H1 (cell line): ENCODE measurements at regions not wholly inside any gene's neighbourhood (a gene's known extent, or its start where the extent isn't known, plus 50 kb on each side); places are given as distances from the start of the nearest gene placed in this dataset.
A peak's percentile ranks its signal among the peaks of the same experiment; 100 is the strongest.

Experiments
- CTCF ChIA-PET: fragments of 300-600 bp; sonication (Branson Sonifier 250); formaldehyde crosslinking; loops from one replicate; lab custom pipeline; 2021; ENCODE audit not compliant: partially characterized antibody; lab: Charles Lee
- POLR2A ChIA-PET: fragments of 300-600 bp; sonication (Branson Sonifier 250); formaldehyde crosslinking; loops from one replicate; lab custom pipeline; 2021; ENCODE audit warnings: inconsistent platforms; ENCODE audit not compliant: partially characterized antibody; lab: Charles Lee
- DNase-seq, 2 experiments: peaks; one replicate each; pipeline versions ENCODE4 v3.0.0 to v3.0.0-alpha.2; 2010 to 2022; ENCODE audit warnings: low spot score in 2 of 2, low read depth in 1 of 2, mixed read lengths in 1 of 2
- FAIRE-seq: peaks from 2 replicates; lab custom pipeline; 2011; peaks lifted over from hg19 to GRCh38; lab: Jason Lieb, UNC
- H2AFZ ChIP-seq: 2 replicates; pipeline ENCODE4 v1.8.1; 2012; ENCODE audit warnings: low read length, inconsistent platforms
- H2AK5ac ChIP-seq: 2 replicates; pipeline ENCODE4 v1.6.1; 2013; ENCODE audit warnings: low read depth, low read length
- H2BK120ac ChIP-seq: replicated peaks from 2 replicates; pipeline ENCODE3; 2013; ENCODE audit warnings: low read depth, low read length, inconsistent platforms
- H2BK12ac ChIP-seq: 2 replicates; pipeline ENCODE4 v1.6.1; 2013; ENCODE audit warnings: low read depth, low read length
- H2BK15ac ChIP-seq: 2 replicates; pipeline ENCODE4 v1.6.1; 2013; ENCODE audit warnings: low read length
- H2BK20ac ChIP-seq: 2 replicates; pipeline ENCODE4 v1.6.1; 2013; ENCODE audit warnings: low read length
- H2BK5ac ChIP-seq: 2 replicates; pipeline ENCODE4 v1.6.1; 2013; ENCODE audit warnings: low read depth, low read length
- H3K14ac ChIP-seq: 2 replicates; pipeline ENCODE4 v1.6.1; 2013; ENCODE audit warnings: inconsistent platforms; ENCODE audit not compliant: insufficient read length
- H3K18ac ChIP-seq: 2 replicates; pipeline ENCODE4 v1.6.1; 2013; ENCODE audit warnings: low read length; ENCODE audit errors: extremely low read depth
- H3K23ac ChIP-seq: 2 replicates; pipeline ENCODE4 v1.6.1; 2013; ENCODE audit warnings: inconsistent platforms; ENCODE audit not compliant: insufficient read length
- H3K23me2 ChIP-seq: 2 replicates; pipeline ENCODE4 v1.6.1; 2013; ENCODE audit warnings: low read depth, low read length
- H3K27ac ChIP-seq: 2 replicates; pipeline ENCODE4 v1.6.1; 2011; ENCODE audit warnings: low read depth, low read length, inconsistent platforms
- H3K27me3 ChIP-seq, 4 experiments: replicated peaks in 1 of 4; 1 replicate in 1 of 4; 2 replicates in 3 of 4; pipeline versions ENCODE4 v1.6.1 to v1.8.1; 2011 to 2013; ENCODE audit warnings: low read length in 3 of 4, mild to moderate bottlenecking in 3 of 4, inconsistent platforms in 2 of 4, mixed read lengths in 2 of 4, moderate library complexity in 1 of 4; ENCODE audit not compliant: control insufficient read depth in 3 of 4, insufficient read depth in 3 of 4; ENCODE audit errors: extremely low read depth in 1 of 4
- H3K36me3 ChIP-seq, 4 experiments: 2 replicates each; pipeline versions ENCODE4 v1.6.1 to v1.8.1; 2011 to 2013; ENCODE audit warnings: mild to moderate bottlenecking in 4 of 4, low read length in 3 of 4, moderate library complexity in 2 of 4, control low read depth in 1 of 4, inconsistent platforms in 1 of 4; ENCODE audit not compliant: insufficient read depth in 4 of 4, control insufficient read depth in 2 of 4
- H3K4ac ChIP-seq: replicated peaks from 2 replicates; pipeline ENCODE3; 2013; ENCODE audit warnings: low read length, low read depth, mixed read lengths, inconsistent platforms; ENCODE audit not compliant: insufficient read length
- H3K4me1 ChIP-seq, 4 experiments: replicated peaks in 1 of 4; 1 replicate in 1 of 4; 2 replicates in 3 of 4; pipeline versions ENCODE4 v1.6.1 to v1.8.1; 2011 to 2013; ENCODE audit warnings: low read length in 3 of 4, inconsistent platforms in 2 of 4, mixed read lengths in 1 of 4; ENCODE audit not compliant: insufficient read depth in 4 of 4, control insufficient read depth in 3 of 4
- H3K4me2 ChIP-seq, 2 experiments: 2 replicates each; pipeline versions ENCODE4 v1.6.1 to v1.8.1; 2011 to 2013; ENCODE audit warnings: low read depth in 2 of 2, low read length in 2 of 2, control low read depth in 1 of 2, inconsistent platforms in 1 of 2, mild to moderate bottlenecking in 1 of 2; ENCODE audit not compliant: insufficient read depth in 1 of 2
- H3K4me3 ChIP-seq, 4 experiments: fragments of 200-600, 300-600 bp in 1 of 4; sonication (generic), shearing (Covaris generic), sonication (Bioruptor Twin) in 1 of 4; 2 replicates each; pipeline versions ENCODE4 v1.5.1 to v1.8.1; 2011 to 2016; ENCODE audit warnings: low read length in 4 of 4, low read depth in 3 of 4, control low read depth in 2 of 4, inconsistent platforms in 2 of 4, mild to moderate bottlenecking in 2 of 4, mixed read lengths in 1 of 4, moderate library complexity in 1 of 4; ENCODE audit not compliant: insufficient read depth in 2 of 4; ENCODE audit errors: extremely low read depth in 1 of 4
- H3K56ac ChIP-seq: replicated peaks from 2 replicates; pipeline ENCODE3; 2013; ENCODE audit warnings: low read depth, mild to moderate bottlenecking, mixed read lengths, low read length, inconsistent platforms; ENCODE audit not compliant: insufficient read length
- H3K79me1 ChIP-seq: 2 replicates; pipeline ENCODE4 v1.6.1; 2013; ENCODE audit warnings: low read depth, low read length, control low read depth
- H3K79me2 ChIP-seq, 2 experiments: 2 replicates each; pipeline versions ENCODE4 v1.6.1 to v1.8.1; 2012 to 2013; ENCODE audit warnings: low read length in 2 of 2, mild to moderate bottlenecking in 2 of 2, inconsistent platforms in 1 of 2; ENCODE audit not compliant: insufficient read depth in 2 of 2, control insufficient read depth in 1 of 2
- H3K9ac ChIP-seq, 4 experiments: replicated peaks in 1 of 4; 1 replicate in 1 of 4; 2 replicates in 3 of 4; pipeline versions ENCODE4 v1.6.1 to v1.8.1; 2011 to 2013; ENCODE audit warnings: low read depth in 3 of 4, low read length in 3 of 4, control low read depth in 2 of 4, mild to moderate bottlenecking in 2 of 4, moderate library complexity in 2 of 4, inconsistent platforms in 1 of 4; ENCODE audit errors: extremely low read depth in 1 of 4
- H3K9me3 ChIP-seq, 2 experiments: 2 replicates each; pipeline versions ENCODE4 v1.6.1 to v1.8.1; 2012 to 2013; ENCODE audit warnings: mild to moderate bottlenecking in 2 of 2, moderate library complexity in 2 of 2, control low read depth in 1 of 2, inconsistent platforms in 1 of 2, low read depth in 1 of 2, low read length in 1 of 2, mixed read lengths in 1 of 2; ENCODE audit not compliant: insufficient read depth in 2 of 2
- H4K20me1 ChIP-seq, 2 experiments: replicated peaks in 1 of 2; 2 replicates each; pipeline versions ENCODE3 to v1.8.1; 2011 to 2013; ENCODE audit warnings: inconsistent platforms in 2 of 2, low read length in 2 of 2, mild to moderate bottlenecking in 1 of 2; ENCODE audit not compliant: insufficient read depth in 2 of 2, control insufficient read depth in 1 of 2
- H4K5ac ChIP-seq: 2 replicates; pipeline ENCODE4 v1.6.1; 2013; ENCODE audit warnings: low read length, low read depth, mixed read lengths, inconsistent platforms; ENCODE audit not compliant: insufficient read length
- H4K8ac ChIP-seq: 2 replicates; pipeline ENCODE4 v1.8.0; 2013; ENCODE audit warnings: mild to moderate bottlenecking, moderate library complexity, low read length, inconsistent platforms; ENCODE audit not compliant: insufficient read depth; ENCODE audit errors: extremely low read depth
- H4K91ac ChIP-seq: replicated peaks from 2 replicates; pipeline ENCODE3; 2013; ENCODE audit warnings: low read length, mixed read lengths, inconsistent platforms; ENCODE audit not compliant: insufficient read length
- RAD21 ChIP-seq, 2 experiments: IDR thresholded peaks in 1 of 2; conservative IDR thresholded peaks in 1 of 2; 2 replicates each; pipeline ENCODE4 v1.6.1; 2011; ENCODE audit warnings: low read depth in 2 of 2, low read length in 2 of 2, improper control_type of control experiment in 1 of 2, inconsistent platforms in 1 of 2, mild to moderate bottlenecking in 1 of 2, moderate library complexity in 1 of 2
- WGBS, 2 experiments: shearing (Covaris generic) in 1 of 2; methylation state at CpG; one replicate each; pipeline versions ENCODE4 v1.1.6 to v1.1.7; 2013 to 2015; ENCODE audit warnings: low lambda C conversion rate in 2 of 2, mixed read lengths in 2 of 2, inconsistent platforms in 1 of 2, low coverage in 1 of 2, missing lambda C conversion rate in 1 of 2; ENCODE audit not compliant: insufficient replicate concordance in 2 of 2, insufficient coverage in 1 of 2, insufficient read length in 1 of 2; ENCODE audit errors: extremely low coverage in 1 of 2, missing lambda C conversion rate in 1 of 2; 5-methylcytosine and 5-hydroxymethylcytosine counted together
- TF ChIP-seq, protein P1 (sequence below): IDR thresholded peaks from 2 replicates; pipeline ENCODE4 v1.6.1; 2011; ENCODE audit warnings: low read depth, mild to moderate bottlenecking, low read length; ENCODE audit not compliant: insufficient read depth

DNA sequence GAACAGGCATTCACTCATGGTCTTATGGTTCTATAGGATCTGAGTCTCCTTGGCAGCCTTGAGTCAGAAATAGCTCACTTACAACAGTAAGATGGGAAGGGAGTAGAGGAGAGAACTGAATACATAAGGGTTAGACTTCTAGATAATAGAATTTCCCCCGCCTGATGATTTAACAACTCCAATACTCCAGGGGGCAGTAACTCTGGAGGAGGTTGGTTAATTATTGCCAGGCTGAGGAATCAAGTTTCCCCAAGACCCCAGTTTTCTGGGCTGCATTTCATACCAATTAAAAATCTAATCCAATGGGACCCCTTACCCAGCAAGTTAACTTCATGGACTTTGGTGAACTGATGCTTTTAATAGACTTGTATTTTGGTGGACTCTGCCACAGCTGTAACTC lies 94.2 kb upstream of the MOCS1 start:
- Histone ChIP-seq H2BK120ac (no peak overlapping the region), H2BK15ac (no peak overlapping the region), H3K27ac (no peak overlapping the region), H3K9ac (no peak overlapping the region), H4K91ac (no peak overlapping the region), H3K4me1 (no peaks in the 10 kb centered on the region), H2BK5ac (no peak overlapping the region), H3K27me3 (no peaks in the 10 kb centered on the region), H3K9me3 (no peaks in the 10 kb centered on the region), H3K4me3 (no peak overlapping the region), H3K56ac (no peak overlapping the region), H3K4me2 (no peak overlapping the region), H2AK5ac (no peak overlapping the region), H2AFZ (no peak overlapping the region), H2BK20ac (no peak overlapping the region), H4K20me1 (no peaks in the 10 kb centered on the region), H3K18ac (no peak overlapping the region), H3K4ac (no peak overlapping the region), H3K23ac (no peak overlapping the region), H3K14ac (no peak overlapping the region), H4K5ac (no peak overlapping the region), H4K8ac (no peak overlapping the region), H3K79me1 (no peaks in the 10 kb centered on the region), H3K23me2 (no peaks in the 10 kb centered on the region), H2BK12ac (no peak overlapping the region), H3K79me2 (no peaks in the 10 kb centered on the region), H3K36me3 (no peaks in the 10 kb centered on the region)
- CTCF ChIA-PET = interaction anchor here (0.5 to 3.4 kb wide), 5 partner anchors 10 to 111 kb away, joined by 3 to 17 read pairs (median 4); no protein-coding TSS in a partner anchor
- DNase-seq (no peak), FAIRE-seq (no peak)
- whole genome bisulfite sequencing, 2 experiments = 78% methylated on average over 1 of the region's 1 CpG; no CpG with 5 or more reads in 1 of the 2 experiments
- POLR2A ChIA-PET = no interaction called here
- peak in 1 of 2 experiments; percentile 29; a peak in 1 of 4 replicates for TF ChIP-seq RAD21 (IDR thresholded peaks at IDR 0.05 in 1 of 2, conservative IDR thresholded peaks at IDR 0.05 in 1 of 2; ENCODE audit: low read depth in 2 of 2, low read length in 2 of 2)
- TF ChIP-seq, protein P1, sequence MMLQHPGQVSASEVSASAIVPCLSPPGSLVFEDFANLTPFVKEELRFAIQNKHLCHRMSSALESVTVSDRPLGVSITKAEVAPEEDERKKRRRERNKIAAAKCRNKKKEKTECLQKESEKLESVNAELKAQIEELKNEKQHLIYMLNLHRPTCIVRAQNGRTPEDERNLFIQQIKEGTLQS = no peak
